ENCODE measurements at regions not wholly inside any gene's neighbourhood (a gene's known extent, or its start where the extent isn't known, plus 50 kb on each side); places are given as distances from the start of the nearest gene placed in this dataset.

DNA sequence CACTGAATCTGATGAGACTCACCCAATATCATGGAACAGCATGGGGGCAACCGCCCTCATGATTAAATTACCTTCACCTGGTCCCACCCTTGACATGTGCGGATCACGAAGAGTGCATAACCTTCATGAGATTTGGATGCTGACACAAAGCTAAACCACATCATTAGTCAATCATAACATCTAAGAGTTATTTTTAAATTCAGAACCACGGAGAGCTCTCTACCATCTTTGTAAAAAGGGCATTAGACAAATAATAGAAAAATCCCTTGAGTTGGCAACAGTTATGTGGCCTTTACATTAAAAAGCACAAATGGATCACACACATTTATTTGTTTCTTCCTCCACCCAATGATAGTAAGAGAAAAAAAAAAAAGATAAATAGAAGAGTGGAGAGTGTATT is 182.2 kb downstream of the VCY1B start:
- H3K27me3 ChIP-seq = no peaks in the 10 kb centered on the region
- H3K4me1 ChIP-seq = no peaks in the 10 kb centered on the region
- H3K36me3 ChIP-seq = no peaks in the 10 kb centered on the region
- DNase-seq (no peak), ATAC-seq (no peak)
- no peak overlapping the region for H3K4me3 ChIP-seq
- H3K9me3 ChIP-seq = no peaks in the 10 kb centered on the region
- no peak overlapping the region for H3K27ac ChIP-seq
- TF ChIP-seq, protein P1, sequence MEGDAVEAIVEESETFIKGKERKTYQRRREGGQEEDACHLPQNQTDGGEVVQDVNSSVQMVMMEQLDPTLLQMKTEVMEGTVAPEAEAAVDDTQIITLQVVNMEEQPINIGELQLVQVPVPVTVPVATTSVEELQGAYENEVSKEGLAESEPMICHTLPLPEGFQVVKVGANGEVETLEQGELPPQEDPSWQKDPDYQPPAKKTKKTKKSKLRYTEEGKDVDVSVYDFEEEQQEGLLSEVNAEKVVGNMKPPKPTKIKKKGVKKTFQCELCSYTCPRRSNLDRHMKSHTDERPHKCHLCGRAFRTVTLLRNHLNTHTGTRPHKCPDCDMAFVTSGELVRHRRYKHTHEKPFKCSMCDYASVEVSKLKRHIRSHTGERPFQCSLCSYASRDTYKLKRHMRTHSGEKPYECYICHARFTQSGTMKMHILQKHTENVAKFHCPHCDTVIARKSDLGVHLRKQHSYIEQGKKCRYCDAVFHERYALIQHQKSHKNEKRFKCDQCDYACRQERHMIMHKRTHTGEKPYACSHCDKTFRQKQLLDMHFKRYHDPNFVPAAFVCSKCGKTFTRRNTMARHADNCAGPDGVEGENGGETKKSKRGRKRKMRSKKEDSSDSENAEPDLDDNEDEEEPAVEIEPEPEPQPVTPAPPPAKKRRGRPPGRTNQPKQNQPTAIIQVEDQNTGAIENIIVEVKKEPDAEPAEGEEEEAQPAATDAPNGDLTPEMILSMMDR (IDR thresholded peaks at IDR 0.05) = no peak
- intact Hi-C loops (cut with DNase I) = no loop called here

DNA sequence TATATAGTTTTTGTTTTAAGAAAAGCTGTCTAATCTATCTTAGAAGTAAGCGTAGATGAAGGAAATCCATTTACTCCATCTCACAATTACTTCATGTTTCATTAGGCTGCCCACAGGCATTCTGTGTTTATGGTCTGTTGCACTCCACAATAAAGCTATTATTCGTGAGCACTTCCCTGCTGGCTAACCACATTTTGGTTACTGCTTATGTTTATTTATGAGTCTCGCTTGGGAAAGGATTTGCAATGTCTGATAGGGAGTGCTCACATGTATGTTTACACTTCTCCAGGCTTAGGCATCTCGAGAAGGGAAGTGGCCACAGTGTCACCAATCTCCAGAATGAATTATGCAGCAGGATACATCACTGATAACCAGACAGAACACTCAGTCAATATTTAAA is 190.9 kb downstream of the VCY1B start:
- H3K36me3 ChIP-seq = no peaks in the 10 kb centered on the region
- no peaks in the 10 kb centered on the region for H3K4me1 ChIP-seq
- DNase-seq (no peak), ATAC-seq (no peak)
- H3K9me3 ChIP-seq = no peaks in the 10 kb centered on the region
- intact Hi-C loops (cut with DNase I) = no loop called here
- no peak overlapping the region for H3K4me3 ChIP-seq
- TF ChIP-seq, protein P1 (IDR thresholded peaks at IDR 0.05) = no peak
- no peak overlapping the region for H3K27ac ChIP-seq
- no peaks in the 10 kb centered on the region for H3K27me3 ChIP-seq

- intact Hi-C loops (cut with DNase I) = no loop called here
- H3K4me3 ChIP-seq = no peak overlapping the region
Observed at GRCh38 chrY:14248878-14249576, 193.0 kb downstream of the VCY1B start.

GRCh38 chrY:14255965-14256816 is 200.2 kb downstream of the VCY1B start:
- ATAC-seq = no peak
- TF ChIP-seq, protein P1 (IDR thresholded peaks at IDR 0.05) = no peak

More at GRCh38 chrY:14248878-14249576, 193.0 kb downstream of the VCY1B start:
- TF ChIP-seq, protein P1 (IDR thresholded peaks at IDR 0.05) = no peak
- Histone ChIP-seq H3K27ac (no peak overlapping the region), H3K9me3 (no peaks in the 10 kb centered on the region), H3K36me3 (no peaks in the 10 kb centered on the region), H3K4me1 (no peaks in the 10 kb centered on the region), H3K27me3 (no peaks in the 10 kb centered on the region)
- DNase-seq = no peak
- no peak for ATAC-seq

GRCh38 chrY:14256817-14257168 is 200.8 kb downstream of the VCY1B start:
- DNase-seq (no peak), ATAC-seq (no peak)
- Histone ChIP-seq H3K36me3 (no peaks in the 10 kb centered on the region), H3K4me1 (no peaks in the 10 kb centered on the region), H3K27me3 (no peaks in the 10 kb centered on the region), H3K9me3 (no peaks in the 10 kb centered on the region), H3K27ac (no peak overlapping the region), H3K4me3 (no peak overlapping the region)
- TF ChIP-seq, protein P1 (IDR thresholded peaks at IDR 0.05) = no peak
- intact Hi-C loops (cut with DNase I) = no loop called here

More at GRCh38 chrY:14255965-14256816, 200.2 kb downstream of the VCY1B start:
- Histone ChIP-seq H3K4me1 (no peaks in the 10 kb centered on the region), H3K27ac (no peak overlapping the region), H3K36me3 (no peaks in the 10 kb centered on the region), H3K9me3 (no peaks in the 10 kb centered on the region), H3K27me3 (no peaks in the 10 kb centered on the region), H3K4me3 (no peak overlapping the region)
- DNase-seq = no peak
- intact Hi-C loops (cut with DNase I) = no loop called here
